Activated CD8-positive, alpha-beta memory T cell treated with anti-CD3 and anti-CD28 coated beads, Interleukin-2, amount 50 U/mL, for 48 hours (primary cell): ENCODE measurements at regions not wholly inside any gene's neighbourhood (a gene's known extent, or its start where the extent isn't known, plus 50 kb on each side); places are given as distances from the start of the nearest gene placed in this dataset.

ENCODE experiments used
- DNase-seq: peaks from one replicate; pipeline ENCODE4 v3.0.0-alpha.2; 2020

- DNase-seq = no peak
Observed at GRCh38 chr11:115696563-115696962, 192.3 kb upstream of the CADM1 start.

GRCh38 chr11:115695677-115696364 lies 191.6 kb upstream of the CADM1 start:
- no peak for DNase-seq

GRCh38 chr11:115693002-115693401 lies 188.8 kb upstream of the CADM1 start:
- DNase-seq = no peak

- no peak for DNase-seq
Observed at GRCh38 chr11:115691030-115691429, 186.8 kb upstream of the CADM1 start.

GRCh38 chr11:115687934-115688333 lies 183.7 kb upstream of the CADM1 start:
- no peak for DNase-seq

- no peak for DNase-seq
Observed at GRCh38 chr11:115684699-115685098, 180.5 kb upstream of the CADM1 start.

- no peak for DNase-seq
Observed at GRCh38 chr11:115684135-115684534, 179.9 kb upstream of the CADM1 start.

- no peak for DNase-seq
Observed at GRCh38 chr11:115682888-115683287, 178.7 kb upstream of the CADM1 start.

GRCh38 chr11:115682101-115682500 lies 177.9 kb upstream of the CADM1 start:
- no peak for DNase-seq

- no peak for DNase-seq
Observed at GRCh38 chr11:115679945-115680344, 175.7 kb upstream of the CADM1 start.

GRCh38 chr11:115678942-115679341 lies 174.7 kb upstream of the CADM1 start:
- no peak for DNase-seq

GRCh38 chr11:115677190-115677589 lies 173.0 kb upstream of the CADM1 start:
- no peak for DNase-seq

GRCh38 chr11:115676768-115677167 lies 172.6 kb upstream of the CADM1 start:
- DNase-seq = no peak

GRCh38 chr11:115676206-115676605 lies 172.0 kb upstream of the CADM1 start:
- DNase-seq = no peak

- no peak for DNase-seq
Observed at GRCh38 chr11:115674937-115675544, 170.8 kb upstream of the CADM1 start.

- DNase-seq = no peak
Observed at GRCh38 chr11:115674176-115674936, 170.1 kb upstream of the CADM1 start.

- no peak for DNase-seq
Observed at GRCh38 chr11:115673720-115674119, 169.5 kb upstream of the CADM1 start.

GRCh38 chr11:115672999-115673411 lies 168.8 kb upstream of the CADM1 start:
- no peak for DNase-seq

- no peak for DNase-seq
Observed at GRCh38 chr11:115672412-115672811, 168.2 kb upstream of the CADM1 start.

GRCh38 chr11:115670538-115671205 lies 166.5 kb upstream of the CADM1 start:
- DNase-seq = no peak

GRCh38 chr11:115665958-115666357 lies 161.7 kb upstream of the CADM1 start:
- DNase-seq = no peak

- DNase-seq = no peak
Observed at GRCh38 chr11:115665175-115665821, 161.1 kb upstream of the CADM1 start.

GRCh38 chr11:115664313-115664712 lies 160.1 kb upstream of the CADM1 start:
- no peak for DNase-seq
